ENCODE measurements at regions not wholly inside any gene's neighbourhood (a gene's known extent, or its start where the extent isn't known, plus 50 kb on each side); places are given as distances from the start of the nearest gene placed in this dataset.
"Not testable (repeated sequence)": the region's sequence is repeated elsewhere in the genome, so short reads cannot be mapped to it uniquely, and the experiment has no call there.

DNA sequence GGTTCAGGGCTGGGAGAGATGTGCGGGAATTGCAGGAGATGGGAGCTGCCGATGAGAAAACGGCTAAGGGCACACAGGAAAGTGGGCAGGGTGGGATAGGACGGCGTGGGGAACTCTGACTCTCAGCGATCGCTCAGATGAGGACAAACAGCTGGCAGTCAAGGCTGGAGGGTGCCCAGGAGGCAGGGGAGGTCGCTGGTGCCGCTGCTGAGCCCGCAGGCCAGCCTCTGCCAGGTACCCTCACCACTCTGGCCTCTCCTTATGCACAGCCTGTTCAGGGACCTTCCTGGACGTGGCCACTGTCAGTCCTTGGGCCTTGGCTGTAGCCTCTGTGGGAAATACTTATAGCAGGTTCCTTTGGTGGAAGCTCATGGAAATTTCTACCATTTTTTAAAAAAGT, 308.6 kb downstream of the TEX29 start:
- no peak overlapping the region for H3K27ac ChIP-seq

GRCh38 chr13:111629457-111629856, 309.0 kb downstream of the TEX29 start:
- DNase-seq (ENCODE audit: low read depth, low spot score): no peak
- H3K27ac ChIP-seq: no peak overlapping the region

More for the DNA sequence above, 308.6 kb downstream of the TEX29 start:
- DNase-seq (ENCODE audit: low read depth, low spot score): no peak

- no peak overlapping the region for H3K27ac ChIP-seq
- DNase-seq (ENCODE audit: low read depth, low spot score): no peak
These were observed 309.5 kb downstream of the TEX29 start for GRCh38 chr13:111629926-111630325.

GRCh38 chr13:111630406-111630805, 310.0 kb downstream of the TEX29 start:
- no peak overlapping the region for H3K27ac ChIP-seq
- DNase-seq (ENCODE audit: low read depth, low spot score): no peak

DNA sequence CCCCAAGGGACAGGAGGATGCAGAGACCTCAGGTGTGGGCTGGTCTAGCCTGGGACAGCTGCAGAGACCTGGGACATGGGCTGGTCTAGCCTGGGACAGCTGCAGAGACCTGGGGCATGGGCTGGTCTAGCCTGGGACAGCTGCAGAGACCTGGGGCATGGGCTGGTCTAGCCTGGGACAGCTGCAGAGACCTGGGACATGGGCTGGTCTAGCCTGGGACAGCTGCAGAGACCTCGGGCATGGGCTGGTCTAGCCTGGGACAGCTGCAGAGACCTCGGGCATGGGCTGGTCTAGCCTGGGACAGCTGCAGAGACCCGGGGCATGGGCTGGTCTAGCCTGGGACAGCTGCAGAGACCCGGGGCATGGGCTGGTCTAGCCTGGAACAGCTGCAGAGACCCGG, 310.8 kb downstream of the TEX29 start:
- DNase-seq (ENCODE audit: low read depth, low spot score); H3K27ac ChIP-seq: not testable (repeated sequence)

DNA sequence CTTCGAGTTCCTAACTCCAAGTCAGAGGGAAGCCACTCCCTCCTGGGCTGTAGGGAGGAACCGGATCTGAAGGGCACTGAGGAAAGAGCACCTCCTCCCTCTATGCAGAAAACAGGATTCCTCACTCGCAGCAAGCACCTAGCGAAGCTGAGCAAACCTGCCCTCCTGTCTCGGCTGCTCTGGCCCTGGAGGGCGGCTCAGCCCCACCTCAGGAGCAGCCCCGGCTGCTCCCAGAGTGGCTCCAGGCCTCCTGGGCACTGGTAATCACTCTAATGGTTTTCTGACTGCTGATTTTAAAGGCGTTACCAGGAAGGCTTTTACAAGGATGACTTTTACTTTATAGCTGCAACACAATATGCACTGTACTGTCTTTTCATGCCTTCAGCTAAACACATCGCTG, 312.5 kb downstream of the TEX29 start:
- DNase-seq (ENCODE audit: low read depth, low spot score): no peak
- no peak overlapping the region for H3K27ac ChIP-seq

DNA sequence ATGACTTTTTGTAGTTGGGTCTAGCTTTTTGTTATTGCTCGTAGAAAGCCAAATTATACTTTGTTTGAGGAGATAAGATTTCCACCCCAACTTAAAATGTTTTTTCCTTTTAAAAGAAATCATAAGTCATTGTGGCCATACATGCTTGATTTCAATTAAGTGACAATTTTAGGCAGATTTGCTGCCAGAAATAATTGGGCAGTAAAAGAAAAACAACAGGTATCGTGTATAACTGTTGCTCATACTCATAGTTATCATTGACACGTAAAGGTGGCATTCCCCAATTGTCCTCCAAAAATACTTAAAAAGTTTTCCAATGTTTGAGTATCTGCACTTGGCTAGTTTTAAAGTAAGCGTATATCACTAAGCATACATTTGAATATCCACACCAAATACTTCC, 313.0 kb downstream of the TEX29 start:
- no peak for DNase-seq (ENCODE audit: low read depth, low spot score)
- H3K27ac ChIP-seq: no peak overlapping the region

GRCh38 chr13:111634410-111634809, 314.0 kb downstream of the TEX29 start:
- no peak overlapping the region for H3K27ac ChIP-seq
- DNase-seq (ENCODE audit: low read depth, low spot score): no peak

DNA sequence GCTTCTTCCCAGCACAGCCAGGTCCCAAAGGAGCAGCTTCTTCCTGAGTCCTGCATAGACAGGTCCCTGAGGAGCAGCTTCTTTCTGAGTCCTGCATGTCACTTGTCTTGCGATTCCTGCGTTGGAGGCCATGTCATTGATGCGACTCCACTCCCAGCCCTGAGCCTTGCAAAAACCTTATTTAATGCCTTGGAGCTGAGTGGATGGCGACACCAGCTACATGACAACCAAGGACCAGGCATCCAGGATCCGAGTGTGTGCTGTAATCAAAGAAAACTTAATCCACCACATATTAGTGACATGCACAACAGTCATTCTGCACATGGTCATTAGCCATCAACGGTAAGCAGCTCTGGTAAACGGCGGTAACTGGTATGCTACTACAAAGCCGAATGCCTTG, 315.8 kb downstream of the TEX29 start:
- H3K27ac ChIP-seq: no peak overlapping the region
- no peak for DNase-seq (ENCODE audit: low read depth, low spot score)

GRCh38 chr13:111636804-111637203, 316.4 kb downstream of the TEX29 start:
- DNase-seq (ENCODE audit: low read depth, low spot score): no peak
- H3K27ac ChIP-seq: no peak overlapping the region

GRCh38 chr13:111637365-111637764, 316.9 kb downstream of the TEX29 start:
- H3K27ac ChIP-seq: no peak overlapping the region
- no peak for DNase-seq (ENCODE audit: low read depth, low spot score)

DNA sequence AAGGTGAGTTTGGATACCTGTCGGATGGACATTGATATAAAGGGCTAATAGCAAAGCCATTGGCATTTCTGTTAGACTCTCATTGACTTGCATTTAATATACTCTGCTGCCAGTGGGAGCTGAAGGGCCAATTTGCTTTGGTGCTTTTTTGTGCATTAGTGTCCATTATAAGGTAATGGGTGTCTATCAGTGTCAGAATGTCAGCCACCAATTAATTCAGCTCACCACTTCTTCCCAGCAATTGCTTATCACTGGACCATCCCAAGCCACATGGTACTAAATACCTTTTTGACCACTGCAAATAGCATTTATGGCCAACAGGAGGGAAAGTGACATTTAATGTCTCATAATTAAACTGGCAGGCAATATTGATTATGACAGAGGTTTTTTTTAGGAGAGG, 317.8 kb downstream of the TEX29 start:
- H3K27ac ChIP-seq: no peak overlapping the region

GRCh38 chr13:111639196-111639705, 318.8 kb downstream of the TEX29 start:
- no peak for DNase-seq (ENCODE audit: low read depth, low spot score)

More for the DNA sequence above, 317.8 kb downstream of the TEX29 start:
- no peak for DNase-seq (ENCODE audit: low read depth, low spot score)

GRCh38 chr13:111640006-111640405, 319.6 kb downstream of the TEX29 start:
- no peak for DNase-seq (ENCODE audit: low read depth, low spot score)
- H3K27ac ChIP-seq: no peak overlapping the region

More at GRCh38 chr13:111639196-111639705, 318.8 kb downstream of the TEX29 start:
- H3K27ac ChIP-seq: no peak overlapping the region

DNA sequence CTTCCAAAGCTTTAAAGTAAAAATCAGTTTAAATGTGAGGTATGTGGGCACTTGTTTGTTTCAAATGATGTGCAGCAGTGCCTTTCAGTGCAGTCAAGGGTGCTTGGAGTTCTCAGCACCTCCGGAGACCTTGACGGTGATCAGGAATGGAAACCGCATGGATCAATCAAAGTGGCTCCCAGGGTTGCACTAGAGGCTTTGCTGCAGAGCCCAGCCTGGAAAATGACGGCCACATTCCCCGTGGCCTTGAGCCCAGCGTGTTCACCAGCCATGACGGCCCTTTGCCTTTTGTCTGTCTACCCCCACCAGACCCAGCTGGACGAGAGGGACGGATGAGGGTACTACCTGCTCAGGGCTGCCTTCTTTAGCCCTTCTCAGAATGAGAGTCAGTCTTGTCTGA, 320.0 kb downstream of the TEX29 start:
- no peak for DNase-seq (ENCODE audit: low read depth, low spot score)
- H3K27ac ChIP-seq: no peak overlapping the region

- no peak overlapping the region for H3K27ac ChIP-seq
These were observed 321.8 kb downstream of the TEX29 start for GRCh38 chr13:111642156-111642767.

DNA sequence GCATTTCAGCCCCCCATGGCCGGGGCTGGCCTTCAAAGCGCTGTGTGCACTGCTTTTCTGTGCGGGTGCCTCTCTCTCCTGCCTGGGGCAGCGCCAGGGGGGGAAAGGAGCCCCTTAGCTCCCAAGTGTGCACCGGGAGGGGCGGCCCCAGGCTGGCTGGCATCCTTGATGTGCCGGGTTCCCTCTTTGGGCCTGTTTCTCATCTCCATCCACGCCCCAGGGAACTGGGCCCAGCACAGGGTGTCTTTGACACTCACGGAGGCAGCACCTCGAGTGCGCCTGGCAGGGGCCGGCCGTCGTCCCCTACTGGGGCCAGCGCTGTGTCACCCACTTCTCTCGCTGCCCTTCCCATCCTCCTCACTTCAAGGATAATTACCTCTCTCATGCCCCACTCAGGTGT, 324.3 kb downstream of the TEX29 start:
- DNase-seq (ENCODE audit: low read depth, low spot score): no peak
- H3K27ac ChIP-seq: no peak overlapping the region

More at GRCh38 chr13:111642156-111642767, 321.8 kb downstream of the TEX29 start:
- DNase-seq (ENCODE audit: low read depth, low spot score): no peak

- DNase-seq (ENCODE audit: low read depth, low spot score): no peak
These were observed 324.8 kb downstream of the TEX29 start for GRCh38 chr13:111645198-111645597.

GRCh38 chr13:111645598-111646455, 325.4 kb downstream of the TEX29 start:
- DNase-seq (ENCODE audit: low read depth, low spot score): no peak
- no peak overlapping the region for H3K27ac ChIP-seq

More at GRCh38 chr13:111645198-111645597, 324.8 kb downstream of the TEX29 start:
- H3K27ac ChIP-seq: no peak overlapping the region

DNA sequence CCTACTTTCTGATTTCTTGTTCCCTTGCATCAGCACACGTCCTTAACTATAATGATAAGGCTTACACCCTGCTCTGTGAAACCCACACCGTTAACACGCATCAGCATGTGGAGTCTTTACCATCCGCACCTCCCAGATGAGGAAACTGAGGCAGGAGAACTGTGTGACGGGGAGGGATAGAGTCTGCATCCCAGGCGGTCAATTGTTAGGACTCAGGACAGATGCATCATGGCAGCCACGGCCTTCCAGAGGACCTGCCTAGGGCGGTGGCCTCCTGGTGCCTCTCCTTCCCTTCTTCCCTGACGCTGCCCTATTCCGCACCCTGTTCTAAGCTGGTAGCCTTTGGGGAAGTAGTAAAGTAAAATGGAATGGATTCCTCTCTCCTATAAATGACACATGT, 326.0 kb downstream of the TEX29 start:
- no peak overlapping the region for H3K27ac ChIP-seq
- DNase-seq (ENCODE audit: low read depth, low spot score): no peak

- no peak for DNase-seq (ENCODE audit: low read depth, low spot score)
- no peak overlapping the region for H3K27ac ChIP-seq
These were observed 328.4 kb downstream of the TEX29 start for GRCh38 chr13:111648885-111649284.
